ENCODE measurements at regions not wholly inside any gene's neighbourhood (a gene's known extent, or its start where the extent isn't known, plus 50 kb on each side); places are given as distances from the start of the nearest gene placed in this dataset.

DNA sequence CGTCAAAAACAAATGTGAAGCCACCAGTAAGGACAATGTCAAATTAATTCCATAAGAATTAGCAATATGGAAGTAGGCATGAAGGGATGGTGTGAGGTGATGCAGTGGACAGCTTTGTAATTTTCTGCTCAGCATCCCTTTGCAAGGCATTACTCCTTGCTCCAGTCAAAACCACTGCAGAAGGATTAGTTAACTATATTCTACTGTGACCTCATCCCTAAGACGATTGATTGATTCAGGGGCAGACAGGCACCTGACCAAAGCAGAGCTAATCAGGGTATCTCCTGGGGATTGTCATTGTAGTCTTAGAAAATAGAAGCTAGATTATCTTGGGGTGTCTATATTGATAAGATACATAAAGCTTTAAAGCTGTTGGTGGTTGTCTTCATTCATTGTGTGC, 98.7 kb downstream of the NMUR2 start:
- TF ChIP-seq, protein P1, sequence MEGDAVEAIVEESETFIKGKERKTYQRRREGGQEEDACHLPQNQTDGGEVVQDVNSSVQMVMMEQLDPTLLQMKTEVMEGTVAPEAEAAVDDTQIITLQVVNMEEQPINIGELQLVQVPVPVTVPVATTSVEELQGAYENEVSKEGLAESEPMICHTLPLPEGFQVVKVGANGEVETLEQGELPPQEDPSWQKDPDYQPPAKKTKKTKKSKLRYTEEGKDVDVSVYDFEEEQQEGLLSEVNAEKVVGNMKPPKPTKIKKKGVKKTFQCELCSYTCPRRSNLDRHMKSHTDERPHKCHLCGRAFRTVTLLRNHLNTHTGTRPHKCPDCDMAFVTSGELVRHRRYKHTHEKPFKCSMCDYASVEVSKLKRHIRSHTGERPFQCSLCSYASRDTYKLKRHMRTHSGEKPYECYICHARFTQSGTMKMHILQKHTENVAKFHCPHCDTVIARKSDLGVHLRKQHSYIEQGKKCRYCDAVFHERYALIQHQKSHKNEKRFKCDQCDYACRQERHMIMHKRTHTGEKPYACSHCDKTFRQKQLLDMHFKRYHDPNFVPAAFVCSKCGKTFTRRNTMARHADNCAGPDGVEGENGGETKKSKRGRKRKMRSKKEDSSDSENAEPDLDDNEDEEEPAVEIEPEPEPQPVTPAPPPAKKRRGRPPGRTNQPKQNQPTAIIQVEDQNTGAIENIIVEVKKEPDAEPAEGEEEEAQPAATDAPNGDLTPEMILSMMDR (IDR thresholded peaks at IDR 0.05; ENCODE audit: low read depth, low read length): no peak
- no peak for DNase-seq (ENCODE audit: low read depth in 1 of 2, low spot score in 1 of 2)
- Histone ChIP-seq H3K27ac (no peak overlapping the region), H3K9me3 (ENCODE audit: low read depth) (no peaks in the 10 kb centered on the region), H3K4me3 (no peak overlapping the region), H3K36me3 (no peaks in the 10 kb centered on the region), H3K27me3 (no peaks in the 10 kb centered on the region), H3K4me1 (ENCODE audit: low read depth) (no peaks in the 10 kb centered on the region)

DNA sequence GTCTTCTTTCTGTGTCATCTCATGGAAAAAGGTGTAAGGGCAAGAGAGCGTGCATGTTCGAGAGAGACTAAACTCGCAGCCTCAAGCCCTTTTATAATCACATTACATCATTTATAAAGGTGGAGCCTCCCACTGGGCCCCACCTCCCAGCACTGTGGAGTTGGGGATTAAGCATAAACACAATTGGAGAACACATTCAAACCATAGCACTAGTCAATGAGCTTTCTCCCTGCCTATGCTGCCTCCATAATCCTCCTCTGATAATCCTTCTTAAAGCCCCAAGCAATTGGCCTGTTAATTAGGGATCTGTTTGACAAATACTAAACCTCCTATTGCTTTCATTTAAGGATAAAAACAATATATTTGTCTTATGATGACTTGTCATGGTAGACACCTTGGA, 99.6 kb downstream of the NMUR2 start:
- H3K27me3 ChIP-seq: no peaks in the 10 kb centered on the region
- no peaks in the 10 kb centered on the region for H3K9me3 ChIP-seq (ENCODE audit: low read depth)
- TF ChIP-seq, protein P1 (IDR thresholded peaks at IDR 0.05; ENCODE audit: low read depth, low read length): no peak
- no peaks in the 10 kb centered on the region for H3K4me1 ChIP-seq (ENCODE audit: low read depth)
- no peak overlapping the region for H3K27ac ChIP-seq
- no peaks in the 10 kb centered on the region for H3K36me3 ChIP-seq
- H3K4me3 ChIP-seq: no peak overlapping the region
- no peak for DNase-seq (ENCODE audit: low read depth in 1 of 2, low spot score in 1 of 2)

DNA sequence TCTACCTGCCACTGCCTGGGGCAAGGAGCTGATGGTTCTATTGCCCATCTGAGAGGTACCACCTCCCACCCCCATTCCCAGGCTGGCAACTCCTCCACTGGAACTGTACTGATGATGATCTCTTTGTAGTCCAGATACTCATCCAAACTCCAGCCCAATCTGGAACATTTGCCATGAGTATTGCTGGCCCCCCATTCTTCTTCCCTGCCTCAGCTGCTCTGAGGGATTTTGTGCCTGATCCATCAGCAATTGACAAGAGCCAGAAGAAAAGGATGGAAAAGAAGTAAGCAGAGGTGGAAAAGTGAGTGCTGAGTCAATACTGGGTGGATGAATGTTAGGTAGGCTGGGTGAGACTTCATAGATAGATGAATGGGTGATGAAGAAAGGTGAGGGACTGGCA, 101.2 kb downstream of the NMUR2 start:
- no peak for DNase-seq (ENCODE audit: low read depth in 1 of 2, low spot score in 1 of 2)
- no peaks in the 10 kb centered on the region for H3K27me3 ChIP-seq

DNA sequence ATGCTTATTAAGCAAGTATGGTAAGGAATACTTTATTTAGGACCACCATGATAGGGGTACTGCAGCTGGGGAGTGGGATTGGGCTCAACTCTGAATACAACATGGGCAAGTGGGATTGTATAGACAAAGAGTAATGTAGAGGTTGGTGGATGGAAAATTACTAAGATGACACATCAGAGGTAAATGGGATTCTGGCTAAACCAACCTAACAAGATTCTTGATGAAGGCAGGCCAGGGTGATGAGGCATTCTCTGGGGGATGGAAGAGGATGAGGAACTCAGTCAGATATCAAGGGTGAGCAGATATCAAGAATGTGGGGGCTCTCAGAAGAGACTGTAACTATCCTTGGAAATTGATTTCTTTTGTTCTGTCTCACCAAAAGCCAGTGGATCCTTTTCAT, 107.2 kb downstream of the NMUR2 start:
- H3K9me3 ChIP-seq (ENCODE audit: low read depth): no peaks in the 10 kb centered on the region
- TF ChIP-seq, protein P1 (IDR thresholded peaks at IDR 0.05; ENCODE audit: low read depth, low read length): no peak
- no peak overlapping the region for H3K4me3 ChIP-seq
- H3K27ac ChIP-seq: no peak overlapping the region
- no peaks in the 10 kb centered on the region for H3K36me3 ChIP-seq
- no peaks in the 10 kb centered on the region for H3K4me1 ChIP-seq (ENCODE audit: low read depth)
- no peaks in the 10 kb centered on the region for H3K27me3 ChIP-seq
- no peak for DNase-seq (ENCODE audit: low read depth in 1 of 2, low spot score in 1 of 2)

More for the DNA sequence above, 101.2 kb downstream of the NMUR2 start:
- Histone ChIP-seq H3K36me3 (no peaks in the 10 kb centered on the region), H3K4me1 (ENCODE audit: low read depth) (no peaks in the 10 kb centered on the region), H3K9me3 (ENCODE audit: low read depth) (no peaks in the 10 kb centered on the region), H3K27ac (no peak overlapping the region), H3K4me3 (no peak overlapping the region)
- TF ChIP-seq, protein P1 (IDR thresholded peaks at IDR 0.05; ENCODE audit: low read depth, low read length): no peak

DNA sequence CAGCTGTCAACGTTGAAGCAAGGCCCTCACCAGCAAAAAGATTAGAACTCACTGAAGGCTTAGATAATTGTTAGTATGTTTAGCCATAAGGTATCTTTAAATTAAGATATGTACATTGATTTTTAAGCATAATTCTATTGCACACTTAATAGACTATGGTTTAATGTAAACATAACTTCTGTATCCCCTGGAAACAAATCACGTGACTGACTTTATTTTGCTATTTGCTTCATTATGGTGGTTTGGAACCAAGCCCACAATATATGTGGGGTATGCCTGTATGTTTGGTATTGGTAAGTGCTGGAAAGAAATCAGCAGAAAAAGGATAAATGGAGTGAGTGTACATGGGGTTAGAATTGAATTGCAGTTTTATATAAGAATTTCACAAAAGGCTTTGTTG, 111.9 kb downstream of the NMUR2 start:
- no peak overlapping the region for H3K4me3 ChIP-seq
- no peak for DNase-seq (ENCODE audit: low read depth in 1 of 2, low spot score in 1 of 2)
- TF ChIP-seq, protein P1 (IDR thresholded peaks at IDR 0.05; ENCODE audit: low read depth, low read length): no peak
- no peaks in the 10 kb centered on the region for H3K36me3 ChIP-seq
- H3K9me3 ChIP-seq (ENCODE audit: low read depth): no peaks in the 10 kb centered on the region
- H3K27me3 ChIP-seq: no peaks in the 10 kb centered on the region
- no peak overlapping the region for H3K27ac ChIP-seq
- no peaks in the 10 kb centered on the region for H3K4me1 ChIP-seq (ENCODE audit: low read depth)

DNA sequence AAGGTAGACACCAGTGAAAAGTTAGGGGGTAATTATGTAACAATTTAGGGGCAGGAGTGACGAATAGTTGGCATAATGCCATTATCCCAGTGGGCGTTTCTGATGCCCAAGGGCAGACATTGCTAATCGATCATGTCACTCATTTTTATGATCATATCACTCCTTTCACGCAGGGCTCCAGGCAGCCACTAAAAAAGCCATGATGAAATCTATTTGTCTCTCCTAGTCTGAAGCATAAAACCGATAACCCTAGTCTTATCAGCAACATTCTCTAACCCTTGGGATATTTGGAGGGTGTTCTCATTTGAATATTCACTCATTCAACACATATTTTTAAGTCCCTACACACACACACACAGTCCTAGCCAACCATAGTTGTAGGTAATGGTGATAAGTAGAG, 114.9 kb downstream of the NMUR2 start:
- Histone ChIP-seq H3K36me3 (no peaks in the 10 kb centered on the region), H3K4me1 (ENCODE audit: low read depth) (no peaks in the 10 kb centered on the region), H3K27ac (no peak overlapping the region), H3K4me3 (no peak overlapping the region), H3K27me3 (no peaks in the 10 kb centered on the region), H3K9me3 (ENCODE audit: low read depth) (no peaks in the 10 kb centered on the region)
- no peak for DNase-seq (ENCODE audit: low read depth in 1 of 2, low spot score in 1 of 2)
- TF ChIP-seq, protein P1 (IDR thresholded peaks at IDR 0.05; ENCODE audit: low read depth, low read length): no peak

All from cardiac muscle cell (in vitro differentiated cells and primary cell).